Superior temporal gyrus (tissue), 1 donor: ENCODE measurements at regions not wholly inside any gene's neighbourhood (a gene's known extent, or its start where the extent isn't known, plus 50 kb on each side); places are given as distances from the start of the nearest gene placed in this dataset.

Experiments
- DNase-seq: peaks from one replicate; pipeline ENCODE4 v3.0.0-alpha.2; 2016; ENCODE audit errors: extremely low spot score

DNA sequence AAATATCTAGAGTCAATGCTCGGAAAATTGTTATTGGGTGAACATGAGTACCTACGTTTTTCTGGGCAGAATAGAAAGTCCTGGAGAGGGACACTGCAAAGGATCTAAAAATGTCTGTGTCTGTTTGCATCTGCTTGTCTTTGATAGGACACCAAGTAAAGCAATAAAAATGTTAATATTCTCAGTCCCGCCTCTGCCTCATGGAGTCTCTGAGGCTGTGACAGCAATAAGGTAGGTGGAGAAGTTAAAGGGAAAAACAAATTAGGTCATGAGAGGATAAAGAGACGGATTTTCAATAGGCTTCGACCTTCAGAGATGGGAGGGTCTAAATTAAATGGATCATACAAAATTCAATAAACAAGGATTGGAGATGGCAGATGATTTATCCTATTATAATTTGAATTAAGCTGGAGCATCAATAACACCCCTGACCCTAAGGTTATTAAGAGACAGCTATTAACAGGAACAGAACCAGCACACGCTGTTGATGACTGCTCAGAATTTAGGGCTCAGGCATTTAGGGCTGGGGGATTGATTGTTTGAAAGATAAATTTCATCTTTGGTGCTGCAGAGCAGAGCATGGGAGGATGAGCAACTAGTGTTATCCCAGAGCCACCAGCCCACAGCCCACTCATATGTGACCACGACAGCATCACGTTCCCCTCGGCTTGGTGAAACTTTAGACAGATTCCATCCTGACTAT lies 620.3 kb upstream of the CDH4 start:
- DNase-seq: no peak

DNA sequence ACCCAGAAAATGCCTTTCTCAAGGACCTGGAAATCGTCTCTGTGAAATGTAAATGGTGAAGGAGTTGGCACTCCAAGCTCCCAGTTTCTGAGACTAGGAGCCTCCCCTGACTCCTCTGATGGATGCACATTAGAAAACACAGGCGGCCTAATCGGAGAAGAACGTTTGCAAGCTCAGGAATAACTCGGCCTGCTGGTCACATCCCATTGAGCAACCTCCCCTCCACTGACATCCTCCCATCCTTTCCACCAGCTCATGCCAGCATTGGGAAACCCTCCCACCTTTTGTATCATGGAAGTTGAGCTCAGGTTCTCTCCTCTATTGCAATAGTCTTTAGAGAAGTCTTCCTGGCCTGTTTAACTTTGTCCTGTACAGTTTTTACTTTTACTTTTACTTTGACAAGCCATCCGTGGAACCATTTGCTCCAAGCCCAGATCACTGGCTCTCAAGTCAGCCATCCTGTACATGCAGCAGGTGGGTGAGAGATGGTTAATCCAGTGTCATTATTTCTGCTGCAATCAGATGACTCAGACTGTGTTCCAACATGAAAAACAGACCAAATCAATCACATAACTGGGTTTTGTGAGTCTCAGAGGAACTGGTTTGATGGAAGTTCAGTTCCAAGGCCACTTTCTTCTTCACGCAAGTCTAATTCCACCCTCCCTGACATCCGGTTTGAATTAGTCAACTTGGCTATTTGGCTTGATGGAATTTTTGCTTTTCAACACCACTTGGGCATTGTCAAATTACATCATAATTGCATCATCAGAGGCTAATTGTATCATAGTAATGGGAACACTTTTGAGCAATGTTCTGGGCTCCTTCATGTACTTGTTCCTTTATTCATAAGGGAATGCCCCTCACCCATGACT lies 619.4 kb upstream of the CDH4 start:
- DNase-seq: no peak

DNA sequence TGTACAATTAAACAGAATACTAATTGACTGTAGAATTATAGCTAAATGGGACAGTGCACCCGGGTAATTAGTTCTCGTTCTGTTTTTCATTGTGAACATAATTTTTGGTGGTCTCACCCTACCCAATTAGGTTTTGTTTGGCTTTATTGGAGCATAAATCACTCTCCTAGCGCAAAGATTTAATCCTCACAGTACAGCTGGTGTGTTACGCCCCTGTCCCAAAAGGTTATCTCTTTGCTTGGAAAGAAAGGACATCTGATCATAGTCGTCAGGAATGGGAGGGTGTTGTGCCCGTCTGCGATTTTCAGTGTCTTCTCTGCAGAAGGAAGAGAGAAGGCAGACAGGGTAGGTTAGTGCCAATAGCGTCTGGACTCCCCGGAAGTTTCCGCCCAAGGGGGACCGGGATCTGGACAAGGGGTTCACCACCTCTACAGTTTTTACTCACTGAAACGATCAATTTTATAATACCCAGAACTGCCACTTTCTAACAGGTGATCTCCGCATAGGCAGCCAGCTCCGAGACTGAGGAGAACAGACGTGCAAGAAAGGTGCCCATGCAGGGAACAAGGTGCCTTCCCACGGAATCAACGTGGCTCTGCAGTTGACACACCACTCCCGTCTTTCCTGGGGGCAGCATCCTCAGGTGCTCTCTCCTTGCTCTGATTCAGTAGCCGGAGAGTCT lies 617.4 kb upstream of the CDH4 start:
- no peak for DNase-seq

DNA sequence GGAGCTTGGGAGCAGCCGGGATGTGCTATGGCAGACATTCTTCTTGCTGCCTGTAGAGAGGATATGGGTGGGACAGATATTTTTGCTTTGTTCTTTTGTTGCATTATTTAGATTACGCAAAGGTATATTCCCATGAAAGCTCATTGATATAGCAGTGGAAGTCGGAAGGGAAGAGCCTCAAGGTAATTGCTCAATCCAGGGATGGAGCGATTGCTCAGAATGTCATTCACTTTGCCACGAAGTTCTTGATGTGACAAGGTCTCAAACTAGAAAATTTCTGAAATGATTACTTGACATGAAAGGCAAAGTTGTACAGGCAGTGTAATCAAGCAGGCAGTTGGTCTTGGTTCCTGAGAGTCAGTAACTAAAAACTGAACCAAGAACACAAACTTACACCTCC lies 615.6 kb upstream of the CDH4 start:
- no peak for DNase-seq

DNA sequence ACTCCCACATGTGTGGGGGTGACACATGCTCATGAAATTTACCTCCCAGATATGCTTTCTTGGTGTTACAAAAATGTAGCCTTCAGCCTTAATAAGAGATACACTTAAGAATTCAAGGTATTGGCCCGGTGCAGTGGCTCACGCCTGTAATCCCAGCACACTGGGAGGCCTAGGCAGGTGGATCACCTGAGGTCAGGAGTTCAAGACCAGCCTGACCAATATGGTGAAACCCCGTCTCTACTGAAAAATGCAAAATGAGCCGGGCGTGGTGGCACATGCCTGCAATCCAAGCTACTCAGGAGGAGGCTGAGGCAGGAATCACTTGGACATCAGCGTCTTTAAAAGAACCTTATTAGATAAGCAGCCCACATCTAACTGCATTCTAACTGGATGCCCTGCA lies 614.3 kb upstream of the CDH4 start:
- no peak for DNase-seq

DNA sequence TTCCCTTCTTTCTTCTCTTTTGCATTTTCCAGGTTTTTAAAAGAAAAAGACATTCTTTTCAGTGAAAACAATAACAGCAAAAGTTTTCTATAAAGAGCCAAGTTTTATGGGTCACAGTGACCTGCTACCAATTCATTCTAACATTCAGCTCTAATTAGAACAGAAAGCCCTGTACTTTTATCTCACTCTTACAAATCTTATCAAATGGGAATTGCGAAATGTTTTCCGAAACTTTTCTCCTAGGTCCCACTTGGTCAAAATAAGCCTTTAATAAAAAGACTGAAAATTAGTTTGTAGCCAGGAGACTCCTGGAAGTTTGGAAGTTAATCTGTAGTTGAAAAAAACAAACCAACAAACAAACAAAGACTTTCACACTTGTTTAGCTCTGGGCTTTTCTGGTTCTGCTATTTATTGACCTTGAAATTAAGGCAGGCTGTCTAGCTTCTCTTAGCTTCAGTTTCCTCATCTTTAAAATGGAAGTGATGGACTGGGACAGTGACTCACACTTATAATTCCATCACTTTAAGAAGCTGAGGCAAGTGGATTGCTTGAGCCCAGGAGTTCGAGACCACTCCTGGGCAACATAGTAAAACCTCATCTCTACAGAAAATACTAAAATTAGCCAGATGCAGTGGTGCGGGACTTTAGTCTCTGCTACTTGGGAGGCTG lies 613.5 kb upstream of the CDH4 start:
- no peak for DNase-seq

DNA sequence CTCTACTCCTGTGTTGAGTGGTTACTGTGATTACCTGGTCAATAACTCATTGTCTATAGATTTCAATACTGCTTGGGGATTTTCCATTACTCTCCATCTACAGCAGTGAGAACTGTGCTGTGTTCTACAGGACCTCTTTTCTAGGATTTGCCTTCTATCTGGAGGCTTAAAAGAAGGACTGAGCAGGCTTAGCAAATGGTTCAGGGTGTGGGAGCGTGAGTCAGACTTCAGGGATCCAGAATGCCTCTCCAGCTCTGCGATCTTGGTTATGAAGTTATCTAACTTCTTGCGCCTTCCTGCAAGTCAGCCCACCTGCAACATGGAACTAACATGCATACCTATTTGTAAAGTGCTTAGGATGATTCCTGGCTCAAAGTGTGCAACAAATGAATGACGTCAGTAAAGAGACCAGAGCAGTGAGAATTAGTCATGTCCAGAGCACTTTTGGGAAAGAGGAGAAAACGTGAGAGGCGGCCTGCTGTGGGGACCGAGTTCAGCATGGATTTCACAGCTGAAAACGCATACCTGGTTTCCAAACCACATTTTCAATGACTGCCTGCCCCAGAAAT lies 610.1 kb upstream of the CDH4 start:
- no peak for DNase-seq

DNA sequence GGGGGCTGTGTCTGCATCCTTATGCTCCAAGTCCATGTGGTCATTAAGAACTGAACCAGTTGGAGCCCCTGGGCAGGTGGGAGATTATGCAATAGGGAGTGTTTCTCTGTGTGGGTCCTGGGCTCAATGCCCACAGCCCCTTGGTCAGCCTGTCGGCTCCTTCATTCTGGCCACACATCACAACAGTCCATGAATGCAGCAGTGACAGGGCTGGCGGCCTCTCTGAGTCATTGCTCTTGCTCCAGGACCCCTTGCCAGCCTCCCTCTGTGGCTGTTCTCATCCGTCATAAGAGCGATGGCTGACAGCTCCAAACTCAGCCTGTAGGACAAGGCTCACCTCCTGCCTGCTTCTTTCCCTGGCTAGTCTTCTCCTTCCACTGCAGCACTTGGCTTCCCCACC lies 609.5 kb upstream of the CDH4 start:
- DNase-seq: no peak

DNA sequence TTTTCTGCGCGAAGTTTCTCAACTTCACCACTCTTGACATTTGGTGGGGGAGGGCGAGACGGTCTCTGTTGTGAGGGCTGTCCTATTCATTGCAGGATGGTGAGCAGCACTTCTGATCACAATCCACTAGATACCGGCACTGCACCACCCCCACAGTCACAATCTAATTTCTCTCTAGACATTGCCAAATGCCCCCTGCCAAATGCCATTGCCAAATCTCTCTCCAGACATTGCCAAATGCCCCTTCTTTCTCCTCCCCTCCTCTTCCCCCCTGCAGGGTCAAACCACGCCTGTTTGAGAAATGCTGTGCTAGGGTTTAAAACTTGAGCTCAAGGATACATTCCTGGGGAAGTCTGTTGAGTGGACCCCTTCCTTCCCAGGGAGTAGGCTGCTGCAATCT lies 603.5 kb upstream of the CDH4 start:
- no peak for DNase-seq

DNA sequence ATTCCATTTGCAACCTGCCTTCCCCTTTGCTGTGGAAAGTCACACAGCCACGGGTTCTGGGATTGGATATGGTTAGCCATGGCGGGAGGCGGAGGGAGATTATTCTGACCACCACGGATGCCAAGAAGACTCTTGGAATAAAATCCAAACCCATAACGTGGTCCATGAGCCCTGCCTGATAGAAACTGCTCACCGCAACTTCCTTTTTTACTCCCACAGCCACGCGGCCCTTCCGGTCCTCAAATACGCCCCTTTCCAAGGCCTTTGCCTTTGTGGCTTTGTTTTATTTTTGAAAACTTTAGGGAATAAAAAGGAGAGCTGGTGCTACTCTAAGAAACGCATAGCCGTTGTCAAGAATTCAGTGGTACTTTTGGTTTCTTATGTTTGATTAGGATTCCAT lies 602.5 kb upstream of the CDH4 start:
- DNase-seq: no peak

DNA sequence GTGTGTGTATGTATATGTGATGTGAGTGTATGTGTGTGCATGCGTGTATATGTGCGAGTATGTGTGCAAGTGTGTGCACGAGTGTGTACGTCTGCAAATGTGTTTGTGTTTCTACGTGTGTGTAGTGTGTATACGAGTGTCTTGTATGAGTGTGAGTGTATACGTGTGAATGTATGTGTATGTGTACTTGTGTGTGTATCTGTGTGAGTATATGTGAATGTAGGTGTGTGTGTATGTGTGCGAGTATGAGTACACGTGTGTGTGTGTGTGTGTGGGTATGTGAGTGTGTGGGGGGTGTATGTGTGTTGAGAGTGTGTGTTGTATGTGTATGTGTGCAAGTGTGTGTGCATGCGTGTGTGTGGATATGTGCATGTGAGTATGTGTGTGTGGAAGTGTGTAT lies 602.0 kb upstream of the CDH4 start:
- DNase-seq: no peak

DNA sequence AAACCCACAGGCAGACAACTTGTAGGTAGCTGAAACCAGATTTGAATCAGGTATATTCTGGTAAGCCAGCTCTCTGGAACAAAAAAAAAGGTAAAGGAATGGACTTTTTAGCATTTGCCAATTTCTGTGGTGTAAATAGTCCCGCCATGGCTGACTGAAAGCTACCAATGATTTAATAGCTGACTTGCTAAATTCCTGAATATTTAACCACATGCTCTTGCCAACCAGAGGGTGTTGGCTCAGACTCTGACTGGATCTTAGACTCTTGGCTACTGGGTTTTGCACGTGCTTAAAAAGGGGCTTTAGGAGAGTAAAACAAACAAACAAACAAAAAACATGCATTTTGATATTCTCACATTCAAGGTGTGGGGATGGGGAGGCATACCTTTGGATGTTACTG lies 600.0 kb upstream of the CDH4 start:
- no peak for DNase-seq

DNA sequence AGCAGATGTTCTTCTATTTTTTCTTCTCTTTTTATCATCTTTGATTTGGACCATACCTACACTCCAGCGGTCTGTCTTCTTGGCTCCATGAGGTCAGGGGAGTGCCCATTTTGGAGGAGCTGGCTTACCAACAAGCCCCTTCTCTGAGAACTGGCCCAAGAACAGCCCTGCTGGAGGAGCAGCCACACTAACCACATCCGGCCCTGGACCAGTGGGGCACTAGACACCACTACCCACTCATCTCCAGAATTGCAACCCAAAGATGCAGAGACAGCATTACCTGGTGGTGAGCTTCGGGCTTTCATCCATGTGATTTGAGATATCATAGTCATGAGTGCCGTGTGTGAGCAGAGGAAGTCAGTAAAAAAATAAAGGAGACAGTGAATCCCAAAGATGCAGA lies 599.4 kb upstream of the CDH4 start:
- no peak for DNase-seq

DNA sequence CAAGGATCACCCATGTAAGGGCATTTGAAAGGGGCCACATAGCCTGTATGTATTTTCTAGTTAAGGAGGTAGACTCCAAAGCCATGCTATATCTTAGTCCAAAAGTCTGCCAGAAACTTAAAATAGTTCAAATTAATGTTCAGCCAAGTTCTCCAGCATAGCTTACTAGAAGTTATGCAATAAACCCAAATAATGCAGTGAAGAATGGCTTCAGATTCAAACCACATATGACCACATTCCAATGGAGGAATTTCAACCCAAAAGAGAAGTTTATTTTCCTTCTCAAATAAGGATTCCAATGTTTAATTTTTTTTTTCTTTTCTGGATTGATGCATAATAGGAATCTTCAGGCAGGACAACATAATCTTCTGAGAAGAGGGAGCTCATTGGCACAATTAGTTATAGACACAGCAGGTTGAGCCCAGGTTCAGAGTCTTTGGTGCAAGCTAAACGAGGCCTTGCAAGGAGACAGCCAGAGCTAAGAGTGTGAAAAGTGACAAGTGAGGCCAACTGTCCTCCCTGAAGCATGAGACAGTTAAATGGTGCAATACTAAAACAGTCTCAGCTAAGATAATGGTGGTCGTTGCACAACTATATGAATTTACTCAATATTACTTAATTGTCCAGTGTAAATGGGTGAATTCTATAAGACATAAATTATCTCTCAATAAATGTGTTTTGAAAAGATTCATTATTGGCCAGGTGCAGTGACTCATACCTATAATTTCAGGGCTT lies 598.8 kb upstream of the CDH4 start:
- DNase-seq: peak; percentile 16

DNA sequence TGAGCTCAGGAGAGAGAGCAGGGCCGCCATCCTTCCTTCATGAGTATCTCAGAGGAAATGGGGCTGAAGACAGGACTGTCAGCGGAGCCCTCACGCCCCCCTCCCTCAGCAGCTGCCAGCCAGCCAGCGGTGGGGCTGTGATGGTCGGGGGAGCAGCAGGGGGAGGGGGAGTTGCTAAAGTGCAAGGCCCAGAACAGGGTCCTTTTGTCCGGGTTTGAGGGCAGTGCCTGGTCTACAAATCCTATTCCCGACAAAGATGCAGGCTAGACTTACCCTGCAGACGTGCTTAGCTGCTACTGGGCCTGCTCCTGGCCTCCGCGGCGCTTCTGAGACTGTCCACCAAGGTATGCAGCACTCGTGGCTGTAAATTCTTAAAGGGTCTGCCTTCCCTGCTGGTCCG lies 593.4 kb upstream of the CDH4 start:
- no peak for DNase-seq

DNA sequence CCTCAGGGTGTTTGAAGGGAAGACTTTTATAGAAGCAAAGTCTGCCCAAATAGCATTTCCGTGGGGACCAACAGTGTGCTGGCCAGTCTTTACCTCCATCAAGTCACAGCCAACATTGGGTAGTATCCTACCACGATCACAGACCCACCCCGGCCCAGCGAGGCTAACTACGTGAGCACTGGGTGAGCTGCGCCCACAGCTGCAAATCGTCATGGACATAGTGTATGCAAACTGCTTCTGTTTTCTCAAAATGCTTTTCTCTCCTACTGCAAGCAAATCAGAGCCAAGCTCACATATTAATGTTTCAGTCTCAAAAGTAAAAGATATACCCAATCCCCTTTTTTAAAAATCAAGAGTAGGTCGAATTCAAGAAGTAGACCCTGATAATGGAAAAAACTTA lies 592.8 kb upstream of the CDH4 start:
- DNase-seq: no peak

DNA sequence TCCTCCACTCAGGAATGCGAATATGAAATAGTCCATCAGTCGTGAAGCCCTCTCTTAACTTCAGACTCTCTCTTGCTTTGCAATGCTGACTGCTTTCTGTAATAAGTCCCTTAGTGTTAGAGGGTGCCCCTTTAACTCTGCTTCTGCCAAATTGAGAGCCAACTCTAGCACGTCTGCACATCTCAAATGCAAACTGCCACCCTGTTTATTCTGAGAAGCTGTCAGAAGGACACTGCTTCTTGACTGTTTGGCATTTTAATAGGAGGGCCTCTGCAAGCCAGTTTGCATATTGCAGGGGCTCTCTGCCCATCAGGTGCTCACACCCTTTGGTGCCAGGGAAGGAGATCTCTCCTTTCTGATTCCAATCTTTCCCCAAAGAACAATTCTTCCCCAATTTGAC lies 589.8 kb upstream of the CDH4 start:
- DNase-seq: no peak

DNA sequence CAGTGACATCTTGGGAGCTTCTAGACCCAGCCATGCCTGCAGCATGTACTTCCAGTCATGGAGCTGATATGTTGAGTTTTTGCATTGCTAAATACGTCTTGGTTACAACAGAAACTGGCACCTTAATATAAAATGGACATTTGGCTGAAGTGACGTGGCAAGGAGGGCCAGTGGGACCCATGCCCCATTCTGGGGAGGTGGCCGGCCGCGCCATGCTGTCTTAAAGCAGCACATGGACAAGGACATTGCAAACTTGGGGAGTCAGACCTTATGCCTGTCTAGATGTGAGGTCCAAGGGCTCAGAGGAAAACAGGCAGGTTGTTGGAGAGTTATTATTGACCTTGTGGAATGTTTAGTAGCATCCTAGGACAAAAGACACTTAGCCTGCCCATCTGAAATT lies 588.0 kb upstream of the CDH4 start:
- no peak for DNase-seq

DNA sequence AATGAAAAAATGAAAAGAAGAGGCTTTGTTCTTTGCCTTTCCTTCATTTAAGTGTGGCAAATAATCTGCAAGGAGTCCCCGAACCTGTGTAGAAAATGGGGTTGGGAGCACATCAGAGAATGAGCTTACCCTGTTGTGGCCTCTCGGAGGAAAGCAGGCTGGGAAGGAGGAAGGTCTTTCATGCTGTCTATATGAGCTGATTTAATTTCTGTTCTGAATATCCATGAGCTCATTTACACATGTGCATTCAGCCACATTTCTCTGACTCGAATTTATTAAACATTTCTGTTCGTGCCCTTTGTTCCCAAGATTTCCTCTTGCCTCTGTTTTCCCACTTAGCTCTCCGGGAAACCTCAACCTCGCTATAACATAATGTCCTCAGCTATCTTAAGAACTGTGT lies 584.4 kb upstream of the CDH4 start:
- no peak for DNase-seq

DNA sequence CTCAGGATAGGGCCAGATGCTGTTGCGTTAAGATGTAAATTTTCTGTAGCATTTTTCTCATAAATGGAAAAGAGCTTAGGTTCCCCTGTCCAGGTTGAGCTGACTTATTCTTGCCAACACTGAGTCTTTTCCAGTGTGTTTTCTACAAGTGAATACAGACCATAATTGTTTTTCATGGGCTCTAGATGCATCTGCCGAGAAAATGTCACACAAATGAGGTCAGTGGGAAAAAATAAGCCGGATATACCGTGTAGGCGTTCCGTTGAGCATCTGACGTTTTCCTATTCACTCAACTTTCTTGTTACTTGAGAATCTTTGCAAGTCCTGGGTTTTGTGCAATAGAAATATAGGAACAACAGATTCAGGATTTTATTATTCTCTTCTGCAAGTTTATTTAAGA lies 582.9 kb upstream of the CDH4 start:
- DNase-seq: no peak

DNA sequence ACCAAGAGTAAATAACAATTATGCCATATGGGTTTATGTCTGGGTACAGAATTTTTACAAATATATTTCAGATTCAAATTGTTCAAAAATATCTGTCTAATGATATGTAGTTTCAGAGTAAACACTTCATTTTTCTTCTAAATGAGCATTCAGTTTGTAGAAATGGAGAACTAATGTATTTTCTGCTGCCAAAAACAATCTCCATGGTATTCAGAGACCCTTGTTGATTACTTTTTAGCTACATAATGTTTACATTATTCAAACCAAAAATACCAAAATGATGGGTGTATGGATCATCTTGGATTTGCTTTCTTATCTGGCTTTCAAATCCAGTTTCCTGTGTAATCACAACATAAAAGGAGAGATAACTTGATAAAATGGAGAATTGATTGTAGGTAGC lies 576.0 kb upstream of the CDH4 start:
- DNase-seq: no peak
